HepG2 (cell line): ENCODE measurements at regions not wholly inside any gene's neighbourhood (a gene's known extent, or its start where the extent isn't known, plus 50 kb on each side); places are given as distances from the start of the nearest gene placed in this dataset.

Experiments
- ATAC-seq: fragments of 200-7000 bp; cut with Tn5 transposase; 3 replicates; pipeline ENCODE4 v1.9.1; 2020; ENCODE audit warnings: mild to moderate bottlenecking, moderate library complexity
- BruUV-seq: library from RNA; stranded (reverse); fragments of 400-500 nt; replicated peaks from 2 replicates; lab custom pipeline; 2021; lab: Mats Ljungman, UMichigan
- CTCF ChIA-PET: fragments of 300-600 bp; formaldehyde crosslinking; extraction: SDS; loops from one replicate; lab custom pipeline; 2021; ENCODE audit warnings: low total read pairs, inconsistent platforms, low intra/inter-chr PET ratio; lab: Yijun Ruan, JAX
- POLR2A ChIA-PET: fragments of 350-600 bp; sonication (Branson Sonifier 250); formaldehyde crosslinking; loops from one replicate; lab custom pipeline; 2020; ENCODE audit warnings: antibody characterized with exemption, inconsistent platforms; lab: Yijun Ruan, JAX
- DNase-seq: peaks from one replicate; pipeline ENCODE4 v3.0.0-alpha.2; 2015; ENCODE audit warnings: low spot score
- FAIRE-seq: peaks from 3 replicates; lab custom pipeline; 2011; peaks lifted over from hg19 to GRCh38; lab: Jason Lieb, UNC
- H2AFZ ChIP-seq: one replicate; pipeline ENCODE4 v1.6.1; 2011; ENCODE audit warnings: low read length, inconsistent platforms
- H3K27ac ChIP-seq: fragments of 300-600 bp; 3 replicates; pipeline ENCODE4 v1.8.0; 2011; ENCODE audit warnings: mixed run types, mild to moderate bottlenecking, mixed read lengths, low read length, inconsistent platforms; ENCODE audit not compliant: insufficient read depth; ENCODE audit errors: extremely low read length
- H3K27me3 ChIP-seq, 2 experiments: fragments of 200-600 bp in 1 of 2; 2 replicates in 1 of 2; 3 replicates in 1 of 2; pipeline versions ENCODE4 v1.6.0 to v1.8.0; 2011; ENCODE audit warnings: low read length in 2 of 2, mild to moderate bottlenecking in 2 of 2, moderate library complexity in 2 of 2, inconsistent platforms in 1 of 2; ENCODE audit not compliant: insufficient read depth in 2 of 2, control insufficient read depth in 1 of 2
- H3K36me3 ChIP-seq, 2 experiments: fragments of 200-600 bp in 1 of 2; replicated peaks in 1 of 2; 2 replicates in 1 of 2; 3 replicates in 1 of 2; pipeline versions ENCODE4 v1.5.1 to v1.8.0; 2011; ENCODE audit warnings: low read length in 2 of 2, inconsistent platforms in 1 of 2; ENCODE audit not compliant: insufficient read depth in 2 of 2, control insufficient read depth in 1 of 2
- H3K4me1 ChIP-seq: 2 replicates; pipeline ENCODE4 v1.5.1; 2012; ENCODE audit warnings: low read length, inconsistent platforms; ENCODE audit not compliant: insufficient read depth
- H3K4me2 ChIP-seq: 2 replicates; pipeline ENCODE4 v1.6.0; 2011; ENCODE audit warnings: low read depth, low read length, inconsistent platforms
- H3K4me3 ChIP-seq, 3 experiments: fragments of 200-600 bp in 1 of 3; sonication (generic), shearing (Covaris generic) in 1 of 3; replicated peaks in 1 of 3; 2 replicates each; pipeline ENCODE4 v1.5.1; 2011 to 2016; ENCODE audit warnings: low read length in 3 of 3, inconsistent platforms in 2 of 3, low read depth in 2 of 3, mild to moderate bottlenecking in 2 of 3, control low read depth in 1 of 3, mixed read lengths in 1 of 3; ENCODE audit not compliant: insufficient read depth in 1 of 3
- H3K79me2 ChIP-seq: one replicate; pipeline ENCODE4 v1.6.1; 2011; ENCODE audit warnings: low read length, inconsistent platforms; ENCODE audit not compliant: insufficient read depth
- H3K9ac ChIP-seq: 2 replicates; pipeline ENCODE4 v1.6.0; 2011; ENCODE audit warnings: mild to moderate bottlenecking, low read depth, low read length, inconsistent platforms; ENCODE audit not compliant: insufficient read depth
- H3K9me3 ChIP-seq: 2 replicates; pipeline ENCODE4 v1.5.1; 2012; ENCODE audit warnings: mild to moderate bottlenecking, low read length
- H4K20me1 ChIP-seq: 2 replicates; pipeline ENCODE4 v1.6.0; 2011; ENCODE audit warnings: inconsistent platforms, mild to moderate bottlenecking, low read length, moderate library complexity; ENCODE audit not compliant: insufficient read depth
- CEBPB ChIP-seq: IDR thresholded peaks from 2 replicates; pipeline ENCODE4 v1.6.1; 2011; ENCODE audit warnings: low read depth, low read length, improper control_type of control experiment, borderline replicate concordance
- NR2F2 ChIP-seq: IDR thresholded peaks from 2 replicates; pipeline ENCODE4 v1.6.1; 2012; ENCODE audit warnings: low read depth, inconsistent platforms, borderline replicate concordance
- SALL2 ChIP-seq: sonication (generic); formaldehyde crosslinking; IDR thresholded peaks from 2 replicates; pipeline ENCODE4 v1.8.1; 2023; ENCODE audit warnings: mild to moderate bottlenecking, missing genetic modification reagents, inconsistent platforms
- TOE1 ChIP-seq: sonication (generic); formaldehyde crosslinking; IDR thresholded peaks from 2 replicates; pipeline ENCODE4 v1.4.0; 2020; ENCODE audit warnings: mild to moderate bottlenecking, missing genetic modification reagents
- ZBTB49 ChIP-seq: sonication (generic); formaldehyde crosslinking; IDR thresholded peaks from 2 replicates; pipeline ENCODE4 v1.4.0; 2020; ENCODE audit warnings: missing genetic modification reagents, borderline replicate concordance
- ZMAT3 ChIP-seq: sonication (generic); formaldehyde crosslinking; conservative IDR thresholded peaks from 2 replicates; pipeline ENCODE4 v1.7.0; 2021; ENCODE audit warnings: missing genetic modification reagents
- ZNF12 ChIP-seq: sonication (generic); formaldehyde crosslinking; IDR thresholded peaks from 2 replicates; pipeline ENCODE4 v1.5.0; 2020; ENCODE audit warnings: missing genetic modification reagents
- WGBS: methylation state at CpG from one replicate; pipeline ENCODE4 v1.1.6; 2017; ENCODE audit warnings: low lambda C conversion rate; 5-methylcytosine and 5-hydroxymethylcytosine counted together
- in situ Hi-C: cut with HindIII; loops from 2 replicates; pipeline ENCODE4 v1.10.0; 2017; ENCODE audit warnings: low pct_unique_long_range_greater_than_20kb; ENCODE audit not compliant: extremely low pct_ligation_motif_present
- intact Hi-C: fragments of 100-400 bp; cut with micrococcal nuclease; formaldehyde crosslinking; loops from one replicate; pipeline ENCODE4 v1.10.0; 2022; ENCODE audit not compliant: unreplicated experiment
- TF ChIP-seq, protein P1 (sequence below): sonication (generic); formaldehyde crosslinking; IDR thresholded peaks from 2 replicates; pipeline ENCODE4 v1.8.1; 2023; ENCODE audit warnings: missing genetic modification reagents, mild to moderate bottlenecking, borderline replicate concordance
- TF ChIP-seq, protein P2 (sequence below): IDR thresholded peaks from 2 replicates; pipeline ENCODE4 v1.6.1; 2016; ENCODE audit warnings: missing compliant biosample characterization, missing genetic modification reagents, borderline replicate concordance

DNA sequence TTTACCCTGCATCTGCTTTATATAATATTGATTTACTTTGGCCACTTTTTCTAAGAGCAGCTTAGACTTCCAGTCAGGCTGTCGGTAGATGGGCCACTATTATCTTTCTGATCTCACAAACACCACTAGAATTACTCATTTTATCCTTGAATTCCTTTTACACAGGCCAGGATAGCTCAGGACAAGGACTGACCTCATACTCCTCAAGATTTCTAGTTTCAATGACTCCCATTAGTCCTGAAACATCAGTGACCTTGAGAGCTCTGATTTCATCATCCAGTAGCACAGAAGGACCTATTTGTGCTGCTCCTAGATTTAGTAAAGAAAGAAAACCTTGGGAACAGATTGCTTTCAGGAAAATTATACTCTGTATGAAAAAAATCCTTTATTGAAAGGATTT is 727.9 kb upstream of the PTPRD start:
- no peaks in the 10 kb centered on the region for H3K27me3 ChIP-seq
- CTCF ChIA-PET, result no interaction called here
- H3K4me1 ChIP-seq, result no peaks in the 10 kb centered on the region
- in situ Hi-C loops, result no loop called here
- H3K9ac ChIP-seq, result no peak overlapping the region
- DNase-seq, result no peak
- no peaks in the 10 kb centered on the region for H4K20me1 ChIP-seq
- no TSS peak for BruUV-seq
- no peak overlapping the region for H3K4me2 ChIP-seq
- H3K27ac ChIP-seq, result no peak overlapping the region
- POLR2A ChIA-PET, result no interaction called here
- H3K79me2 ChIP-seq, result no peaks in the 10 kb centered on the region
- no peak overlapping the region for H2AFZ ChIP-seq
- H3K4me3 ChIP-seq, result no peak overlapping the region
- 4% methylated on average over 1 of the region's 1 CpG for WGBS
- TF ChIP-seq ZBTB49 (no peak), NR2F2 (no peak), SALL2 (no peak), CEBPB (0 out of 2 replicates have a peak, but pooled peaks have one; percentile 1), TOE1 (CRISPR knock-in tag) (no peak), ZMAT3 (no peak), ZNF12 (no peak)
- TF ChIP-seq, protein P1, sequence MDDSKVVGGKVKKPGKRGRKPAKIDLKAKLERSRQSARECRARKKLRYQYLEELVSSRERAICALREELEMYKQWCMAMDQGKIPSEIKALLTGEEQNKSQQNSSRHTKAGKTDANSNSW, result no peak
- TF ChIP-seq, protein P2, sequence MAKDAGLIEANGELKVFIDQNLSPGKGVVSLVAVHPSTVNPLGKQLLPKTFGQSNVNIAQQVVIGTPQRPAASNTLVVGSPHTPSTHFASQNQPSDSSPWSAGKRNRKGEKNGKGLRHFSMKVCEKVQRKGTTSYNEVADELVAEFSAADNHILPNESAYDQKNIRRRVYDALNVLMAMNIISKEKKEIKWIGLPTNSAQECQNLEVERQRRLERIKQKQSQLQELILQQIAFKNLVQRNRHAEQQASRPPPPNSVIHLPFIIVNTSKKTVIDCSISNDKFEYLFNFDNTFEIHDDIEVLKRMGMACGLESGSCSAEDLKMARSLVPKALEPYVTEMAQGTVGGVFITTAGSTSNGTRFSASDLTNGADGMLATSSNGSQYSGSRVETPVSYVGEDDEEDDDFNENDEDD (CRISPR knock-in tag), result no peak
- intact Hi-C loops, result no loop called here
- no peak for FAIRE-seq
- no peaks in the 10 kb centered on the region for H3K36me3 ChIP-seq
- ATAC-seq, result no peak
- peaks cover 64% of the 10 kb centered on the region for H3K9me3 ChIP-seq
